HG02840 (cell line): ENCODE measurements at regions not wholly inside any gene's neighbourhood (a gene's known extent, or its start where the extent isn't known, plus 50 kb on each side); places are given as distances from the start of the nearest gene placed in this dataset.
"Not testable (repeated sequence)": the region's sequence is repeated elsewhere in the genome, so short reads cannot be mapped to it uniquely, and the experiment has no call there.

Experiments
- ATAC-seq: cut with Tn5 transposase; IDR thresholded peaks from one replicate; pipeline ENCODE4 v1.9.1; 2021; ENCODE audit warnings: mild to moderate bottlenecking, moderate library complexity, moderate number of reproducible peaks; ENCODE audit not compliant: unreplicated experiment, low FRiP score

DNA sequence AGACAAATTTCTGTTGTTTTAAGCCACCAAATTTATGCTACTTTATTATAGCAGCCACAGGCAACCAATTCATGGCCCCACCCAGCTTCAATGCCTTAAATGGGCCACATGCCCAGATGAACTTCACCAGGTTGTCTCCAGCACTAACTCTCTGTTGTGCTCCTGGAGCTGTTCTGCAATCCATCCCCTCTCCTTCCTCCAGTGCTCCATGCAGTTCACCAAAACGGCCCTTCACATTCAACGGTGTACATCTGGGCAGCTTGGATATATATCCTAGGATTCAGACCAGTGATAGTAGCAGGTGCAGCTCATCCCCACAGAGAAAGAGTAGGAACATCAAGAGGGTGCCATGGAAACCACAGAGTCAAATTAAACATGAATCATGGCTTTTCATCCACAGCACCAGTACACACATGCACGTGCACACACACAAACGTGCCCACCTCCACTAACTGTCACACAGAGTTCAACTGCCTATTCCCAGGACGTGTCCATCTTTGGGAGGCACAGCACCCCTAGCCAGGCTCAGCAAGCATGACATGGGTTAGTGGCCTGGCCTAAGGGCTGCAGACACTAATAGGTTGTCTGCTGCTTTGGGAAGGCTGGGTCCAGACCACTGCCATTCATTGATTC lies 134.5 kb downstream of the MED10 start:
- no peak for ATAC-seq

DNA sequence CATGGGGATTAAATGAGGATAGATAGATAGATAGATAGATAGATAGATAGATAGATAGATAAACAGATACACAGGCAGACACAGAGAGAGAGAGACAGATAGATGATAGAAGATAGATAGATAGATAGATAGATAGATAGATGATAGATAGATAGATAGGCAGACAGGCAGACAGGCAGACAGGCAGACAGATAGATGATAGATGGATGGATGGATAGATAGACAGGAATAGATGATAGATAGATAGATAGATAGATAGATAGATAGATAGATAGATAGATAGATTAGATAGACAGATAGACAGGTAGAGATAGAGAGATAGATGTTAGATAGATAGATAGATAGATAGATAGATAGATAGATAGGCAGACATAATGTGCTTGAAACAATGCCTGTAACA lies 137.3 kb downstream of the MED10 start:
- ATAC-seq, result not testable (repeated sequence)

GRCh38 chr5:6236858-6237481 lies 141.4 kb downstream of the MED10 start:
- ATAC-seq, result no peak

DNA sequence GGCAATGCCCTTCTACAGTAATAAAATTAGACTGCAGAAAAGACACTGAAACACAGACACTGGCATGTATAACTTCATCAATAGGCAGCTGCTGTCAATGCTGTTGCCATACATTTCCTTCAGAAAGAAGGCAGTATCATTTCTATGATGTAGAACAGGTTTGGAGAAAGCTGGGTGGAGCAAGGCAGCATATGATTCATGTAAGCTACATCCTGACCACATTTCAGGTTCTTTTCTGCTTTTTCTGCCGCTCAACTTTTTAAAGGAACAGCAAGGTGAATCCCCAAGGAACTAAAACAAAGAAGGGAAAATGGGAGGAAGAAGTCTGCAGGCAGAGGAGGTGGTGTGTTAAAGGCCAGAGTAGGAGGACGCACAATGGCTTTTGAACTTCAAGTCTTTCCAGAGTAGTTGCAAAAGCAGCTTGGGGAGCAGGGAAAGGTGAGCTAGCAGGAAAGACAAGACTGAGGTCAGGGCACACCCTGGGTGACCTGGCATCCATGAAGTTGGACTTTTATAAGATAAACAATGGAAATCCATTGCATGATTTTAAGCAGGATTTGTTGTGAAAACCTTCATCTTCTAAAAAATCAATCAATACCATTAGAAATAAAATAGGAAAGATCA lies 142.1 kb downstream of the MED10 start:
- ATAC-seq, result no peak

- no peak for ATAC-seq
Observed at GRCh38 chr5:6235726-6236125, 142.6 kb downstream of the MED10 start.

DNA sequence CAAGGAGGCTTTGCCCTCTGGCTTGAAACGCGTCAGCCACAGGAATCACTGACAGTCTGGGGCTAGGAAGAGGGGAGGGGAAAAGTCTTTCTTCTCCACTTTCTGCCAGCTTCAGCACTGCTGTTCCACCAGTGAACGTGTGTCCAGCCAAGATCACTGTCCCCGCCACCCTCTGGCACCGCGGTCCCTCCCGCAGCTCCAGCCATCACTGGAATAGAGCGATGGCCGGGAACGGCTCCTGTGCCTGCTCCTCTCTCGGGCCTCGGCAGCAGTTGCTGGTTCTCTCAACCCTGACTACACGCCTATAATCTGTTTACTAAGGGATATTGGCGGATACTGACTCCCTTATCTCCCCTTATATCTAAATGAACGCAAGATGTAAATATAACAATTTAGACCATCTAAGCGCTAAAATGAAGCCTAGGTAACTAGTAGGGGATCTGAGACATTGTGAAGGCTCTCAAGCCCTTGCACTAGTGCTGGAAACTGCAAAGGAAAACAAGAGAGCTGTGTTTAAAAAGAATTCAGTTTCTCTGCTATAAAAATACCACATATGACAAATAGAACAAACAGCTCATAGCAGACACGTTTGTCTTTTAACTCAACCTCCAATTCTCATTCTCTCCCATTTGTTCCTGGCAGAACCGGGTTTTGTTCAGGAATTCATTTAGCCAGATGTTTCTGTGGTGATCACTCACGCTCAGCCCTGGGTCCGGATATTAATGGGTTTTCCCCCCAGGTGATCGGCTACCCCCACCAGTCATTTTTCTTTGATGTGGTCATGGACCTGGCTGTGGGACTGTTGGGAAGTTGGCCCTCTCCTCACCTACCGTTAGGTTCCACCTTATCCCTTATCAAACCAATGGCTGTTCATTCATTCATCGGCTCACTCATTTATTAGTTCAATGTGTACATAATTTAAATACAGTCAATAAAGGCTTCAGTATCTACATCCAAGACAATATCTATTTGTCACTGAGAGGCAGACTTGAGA lies 149.8 kb downstream of the MED10 start:
- ATAC-seq, result no peak

DNA sequence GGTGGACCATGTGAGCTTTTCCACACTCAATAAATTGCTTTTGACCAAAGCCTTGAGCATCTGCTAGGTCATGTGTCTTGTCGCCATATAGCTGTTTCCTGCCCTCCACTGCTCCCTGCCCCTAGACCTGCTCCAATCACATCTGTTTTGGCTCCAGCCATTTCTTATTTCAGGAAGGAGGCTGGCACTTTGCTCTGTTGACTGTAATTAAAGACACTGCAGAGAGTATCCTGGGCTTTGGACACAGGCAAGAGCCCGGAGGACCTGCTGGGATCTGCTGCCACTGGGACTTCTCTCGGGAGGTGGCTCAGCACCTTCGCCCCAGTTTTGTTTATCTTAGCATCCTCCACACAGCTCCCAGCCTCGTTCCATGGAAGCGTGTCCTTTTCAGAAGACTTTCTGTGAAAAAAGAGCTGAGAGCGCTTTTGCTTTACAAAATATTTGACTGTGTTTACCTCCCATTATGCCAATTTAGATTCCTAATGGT lies 153.2 kb downstream of the MED10 start:
- ATAC-seq, result no peak

- no peak for ATAC-seq
Observed at GRCh38 chr5:6224406-6224805, 153.9 kb downstream of the MED10 start.

DNA sequence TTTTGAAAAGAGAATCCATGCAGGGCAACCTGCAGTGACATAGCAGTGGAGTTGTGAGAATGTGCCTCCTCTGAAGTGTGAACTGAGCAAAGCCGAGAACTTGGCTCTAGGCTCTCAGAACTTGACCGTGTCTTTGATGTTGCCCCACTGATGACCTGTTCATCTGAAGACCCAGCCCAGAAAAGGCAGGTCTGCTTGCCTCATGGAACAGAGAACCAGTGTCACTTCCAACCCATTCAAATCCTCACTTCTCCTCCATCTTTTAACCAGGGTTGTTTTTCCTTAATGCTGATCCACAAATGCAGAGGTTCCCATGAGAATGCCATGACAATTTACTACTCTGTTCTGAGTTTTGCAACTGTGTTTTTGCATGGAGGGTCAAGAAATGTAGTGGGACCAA lies 155.4 kb downstream of the MED10 start:
- no peak for ATAC-seq

DNA sequence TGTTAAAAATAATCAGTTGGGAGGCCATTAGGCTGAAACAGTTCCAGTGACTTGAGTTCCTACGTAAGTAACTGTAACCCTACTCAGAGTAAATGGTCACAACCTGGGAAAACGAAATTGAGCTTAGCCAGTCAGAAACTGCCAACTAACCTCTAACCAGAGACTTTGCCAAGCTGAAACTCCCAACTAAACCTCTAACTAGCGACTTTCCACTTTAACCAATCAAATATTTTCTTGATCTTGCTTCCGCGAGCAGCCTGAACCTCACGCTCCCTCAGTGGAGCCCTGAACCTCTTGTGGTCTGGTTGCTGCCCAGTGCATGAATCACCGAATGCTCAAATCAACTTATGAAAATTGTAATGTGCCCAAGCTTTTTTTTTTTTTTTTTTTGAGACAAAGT lies 156.2 kb downstream of the MED10 start:
- no peak for ATAC-seq

DNA sequence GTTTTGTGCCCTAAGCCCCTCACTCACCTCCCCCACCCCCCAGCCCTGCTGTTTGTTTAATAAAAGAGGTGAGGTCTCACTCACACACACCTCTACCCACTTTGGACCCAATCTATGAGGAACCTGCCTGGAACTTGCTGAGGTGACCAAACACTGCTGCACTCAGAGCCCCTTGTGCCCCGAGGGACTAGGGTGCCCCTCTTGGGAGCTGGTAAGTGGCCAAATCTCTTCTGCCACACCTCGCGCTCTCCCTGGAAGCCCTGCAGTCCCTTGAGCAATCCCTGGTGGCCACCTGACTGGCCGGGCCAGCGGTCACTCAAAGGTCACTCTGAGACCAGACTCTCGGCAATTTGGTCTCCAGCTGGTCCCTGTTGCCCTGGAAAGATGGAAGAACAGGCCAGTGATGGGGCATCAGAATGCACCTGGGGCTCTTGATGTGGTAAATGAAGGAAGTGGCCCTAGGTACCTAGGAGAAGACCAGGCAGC lies 157.2 kb downstream of the MED10 start:
- no peak for ATAC-seq

GRCh38 chr5:6220346-6221088 lies 157.8 kb downstream of the MED10 start:
- no peak for ATAC-seq

- no peak for ATAC-seq
Observed at GRCh38 chr5:6218517-6218916, 159.8 kb downstream of the MED10 start.

DNA sequence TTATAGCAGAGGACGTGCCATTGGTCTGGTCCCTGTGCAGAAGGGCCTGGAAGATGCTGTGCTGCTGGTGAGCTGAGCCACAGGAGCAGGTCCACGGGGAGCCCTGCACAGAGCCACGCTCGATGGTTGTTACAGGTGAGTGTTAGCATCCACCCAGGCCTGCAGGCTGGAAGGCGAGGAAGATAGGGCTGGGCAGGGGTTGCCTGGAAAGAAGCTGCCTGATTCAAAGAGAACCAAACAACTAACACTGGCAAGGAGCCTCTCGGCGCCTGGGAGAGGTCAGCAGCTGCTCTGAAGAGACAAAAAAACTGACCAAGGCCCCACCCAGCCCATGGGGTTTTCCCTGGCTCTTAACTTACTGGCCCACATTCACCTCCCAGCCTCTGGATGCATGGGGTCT lies 160.2 kb downstream of the MED10 start:
- no peak for ATAC-seq

GRCh38 chr5:6216471-6217075 lies 161.8 kb downstream of the MED10 start:
- ATAC-seq, result no peak

DNA sequence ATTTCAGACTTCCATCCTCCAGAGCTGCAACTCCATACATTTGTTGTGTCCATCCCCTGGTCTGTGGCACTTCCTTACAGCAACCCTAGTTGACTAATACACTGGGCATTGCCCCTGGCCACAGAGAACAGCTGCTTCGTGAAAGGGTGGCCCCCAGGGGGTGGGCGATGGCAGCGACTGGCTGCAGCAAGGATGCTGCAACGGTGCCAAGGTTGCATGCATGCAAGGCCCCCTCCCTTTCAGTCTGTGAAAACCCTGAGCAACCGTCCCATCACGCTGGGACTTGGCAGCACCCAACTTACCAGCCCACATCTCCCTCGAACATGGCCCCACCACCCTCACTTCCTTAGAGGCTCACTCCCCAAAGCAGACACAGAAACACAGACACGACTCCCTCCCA lies 162.5 kb downstream of the MED10 start:
- no peak for ATAC-seq

GRCh38 chr5:6212244-6212643 lies 166.1 kb downstream of the MED10 start:
- no peak for ATAC-seq

DNA sequence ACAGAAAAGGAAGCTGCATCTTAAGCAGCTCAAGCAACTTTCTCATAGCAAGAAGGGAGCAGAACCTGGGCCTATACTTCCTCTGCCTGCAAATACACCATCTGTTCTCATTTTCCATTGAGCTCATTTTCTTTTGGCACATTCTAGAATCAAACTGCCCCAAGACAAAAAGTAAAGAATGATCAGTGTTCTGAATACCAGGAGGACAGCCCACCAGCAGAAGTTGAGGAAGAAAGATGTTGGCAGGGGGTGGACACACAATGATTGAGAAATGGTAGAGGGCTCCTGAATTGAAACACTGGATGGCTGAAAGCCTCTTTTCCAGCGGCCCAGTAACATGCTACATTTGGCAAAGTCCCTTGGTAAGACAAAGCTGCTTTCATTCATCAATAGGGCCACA lies 171.8 kb downstream of the MED10 start:
- ATAC-seq, result no peak

DNA sequence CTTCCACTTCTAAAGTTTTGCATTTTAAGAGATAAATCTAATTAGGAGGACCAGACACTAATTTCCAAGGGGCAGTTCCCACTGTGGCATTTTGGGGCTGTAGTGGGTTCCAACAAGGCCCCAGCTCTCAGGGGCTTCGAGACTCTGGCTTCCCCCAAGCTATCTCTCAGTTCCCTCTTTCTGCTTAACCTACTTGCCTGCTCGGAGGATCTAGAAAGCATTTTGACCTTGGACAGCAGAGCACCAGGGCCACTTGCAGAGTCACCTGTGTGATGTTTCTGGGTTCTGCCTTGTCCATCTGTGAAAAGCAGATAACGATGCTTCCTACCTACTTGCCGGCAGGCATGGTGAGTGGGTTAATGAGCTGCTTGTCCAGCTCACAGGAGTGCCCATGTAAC lies 175.4 kb downstream of the MED10 start:
- no peak for ATAC-seq
